GM19452 (cell line): ENCODE measurements at regions not wholly inside any gene's neighbourhood (a gene's known extent, or its start where the extent isn't known, plus 50 kb on each side); places are given as distances from the start of the nearest gene placed in this dataset.
"Not testable (repeated sequence)": the region's sequence is repeated elsewhere in the genome, so short reads cannot be mapped to it uniquely, and the experiment has no call there.

Experiments
- ATAC-seq: cut with Tn5 transposase; IDR thresholded peaks from one replicate; pipeline ENCODE4 v1.9.1; 2021; ENCODE audit not compliant: unreplicated experiment

DNA sequence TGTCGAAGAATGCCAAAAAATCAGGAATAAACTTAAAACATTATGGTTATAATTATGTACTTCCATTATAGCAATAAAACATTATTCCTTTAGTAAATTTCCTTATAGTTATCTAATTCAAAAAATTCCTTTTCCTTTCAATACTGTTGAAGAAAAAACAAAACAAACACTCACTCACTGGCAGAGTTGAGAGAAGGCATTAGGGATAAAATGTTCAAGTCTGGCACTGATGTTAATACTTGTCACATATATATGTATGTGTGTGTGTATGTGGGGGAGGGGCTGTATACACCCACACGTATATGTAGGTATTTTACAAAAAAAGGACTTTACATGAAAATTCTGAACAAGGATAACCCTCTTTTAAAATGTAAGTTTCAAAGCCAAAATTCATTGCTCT is 150.2 kb upstream of the MEOX2 start:
- ATAC-seq: no peak

GRCh38 chr7:15836041-15836440 is 149.6 kb upstream of the MEOX2 start:
- no peak for ATAC-seq

DNA sequence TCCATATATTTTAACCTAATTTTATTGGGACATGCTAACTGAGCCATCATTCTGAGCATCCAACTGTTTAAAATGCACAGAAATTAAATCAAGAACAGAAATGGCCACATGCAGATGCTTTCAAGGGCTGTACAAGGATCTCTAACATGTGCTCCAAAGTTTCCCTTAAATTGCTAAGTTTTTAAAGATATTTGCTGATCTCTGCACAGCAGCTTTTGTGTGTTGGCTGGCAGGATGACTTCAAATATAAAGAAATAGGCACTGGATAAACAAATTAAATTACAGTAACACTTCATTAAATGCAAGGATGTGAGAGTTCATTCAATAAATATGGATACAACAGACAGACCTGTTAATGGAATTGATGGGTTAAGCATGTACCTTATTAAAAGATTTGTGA is 148.0 kb upstream of the MEOX2 start:
- ATAC-seq: no peak

- no peak for ATAC-seq
Observed at GRCh38 chr7:15832996-15833395, 146.5 kb upstream of the MEOX2 start.

DNA sequence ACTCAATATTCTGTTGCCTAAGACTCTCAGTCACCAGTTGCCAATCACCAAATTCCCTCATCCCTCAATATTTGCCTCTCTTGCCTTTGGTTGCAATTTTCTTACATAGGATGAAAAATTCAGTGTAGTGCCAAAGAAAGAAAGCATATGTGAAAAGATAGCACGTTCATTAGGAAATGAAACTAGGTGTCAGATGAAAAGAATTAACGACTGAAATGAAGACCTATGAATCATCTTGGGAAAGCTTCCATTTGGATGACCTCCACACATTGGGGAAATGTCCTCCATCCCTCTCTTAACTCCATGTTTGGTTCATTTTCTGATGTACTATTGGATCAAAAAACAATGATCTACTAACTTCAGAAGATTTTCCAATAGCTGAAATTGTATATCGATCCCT is 145.1 kb upstream of the MEOX2 start:
- no peak for ATAC-seq

GRCh38 chr7:15829691-15830090 is 143.2 kb upstream of the MEOX2 start:
- no peak for ATAC-seq

GRCh38 chr7:15828881-15829280 is 142.4 kb upstream of the MEOX2 start:
- ATAC-seq: no peak

GRCh38 chr7:15821484-15822427 is 135.3 kb upstream of the MEOX2 start:
- no peak for ATAC-seq

GRCh38 chr7:15820319-15820718 is 133.8 kb upstream of the MEOX2 start:
- no peak for ATAC-seq

- no peak for ATAC-seq
Observed at GRCh38 chr7:15816835-15817426, 130.4 kb upstream of the MEOX2 start.

DNA sequence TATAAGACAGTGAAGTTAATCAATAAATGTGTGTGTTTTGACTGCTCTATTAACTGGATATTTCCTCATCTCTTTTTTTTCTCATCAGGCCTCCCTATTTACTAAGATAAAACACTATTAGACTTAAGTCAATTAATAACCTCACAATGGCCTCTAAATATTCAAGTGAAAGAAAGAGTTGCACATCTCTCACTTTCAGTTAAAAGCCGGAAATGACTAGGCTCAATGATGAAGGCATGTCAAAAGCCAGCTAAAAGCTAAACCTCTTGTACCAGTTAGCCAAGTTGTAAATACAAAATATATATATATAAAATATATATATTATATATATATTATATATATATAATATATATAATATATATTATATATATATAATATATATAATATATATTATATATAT is 127.0 kb upstream of the MEOX2 start:
- ATAC-seq: no peak

GRCh38 chr7:15810383-15810782 is 123.9 kb upstream of the MEOX2 start:
- ATAC-seq: not testable (repeated sequence)

DNA sequence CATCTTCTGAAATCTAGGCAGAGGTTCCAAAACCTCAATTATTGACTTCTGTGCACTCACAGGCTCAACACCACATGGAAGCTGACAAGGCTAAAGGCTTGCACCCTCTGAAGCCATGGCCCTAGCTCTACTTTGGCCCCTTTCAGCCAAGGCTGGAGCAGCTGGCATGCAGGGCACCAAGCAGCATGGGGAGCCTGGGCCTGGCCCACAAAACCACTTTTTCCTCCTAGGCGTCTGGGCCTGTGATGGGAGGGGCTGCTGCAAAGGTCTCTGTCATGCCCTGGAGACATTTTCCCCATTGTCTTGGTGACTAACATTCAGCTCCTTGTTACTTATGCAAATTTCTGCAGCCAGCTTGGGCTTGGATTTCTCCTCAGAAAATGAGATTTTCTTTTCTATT is 123.5 kb upstream of the MEOX2 start:
- not testable (repeated sequence) for ATAC-seq

- no peak for ATAC-seq
Observed at GRCh38 chr7:15805891-15806290, 119.4 kb upstream of the MEOX2 start.

DNA sequence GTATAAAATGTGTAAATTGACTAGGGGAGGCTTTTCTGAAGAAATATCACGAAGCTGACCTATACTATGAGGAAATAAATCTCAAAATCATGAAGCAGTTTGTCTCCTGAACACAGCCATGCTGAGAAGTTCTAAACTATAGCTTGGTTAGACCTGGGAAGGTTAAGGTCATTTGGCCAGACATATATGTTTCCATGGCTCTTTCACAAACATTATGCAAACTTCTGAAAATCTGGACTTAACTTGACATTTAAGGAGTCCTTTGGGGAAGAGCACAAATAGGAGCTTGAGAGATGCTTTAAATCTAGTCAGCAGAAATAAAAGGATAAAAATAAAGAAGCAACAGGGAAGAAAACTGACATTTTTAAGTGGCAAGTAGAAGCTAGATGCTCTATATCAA is 115.9 kb upstream of the MEOX2 start:
- ATAC-seq: no peak

DNA sequence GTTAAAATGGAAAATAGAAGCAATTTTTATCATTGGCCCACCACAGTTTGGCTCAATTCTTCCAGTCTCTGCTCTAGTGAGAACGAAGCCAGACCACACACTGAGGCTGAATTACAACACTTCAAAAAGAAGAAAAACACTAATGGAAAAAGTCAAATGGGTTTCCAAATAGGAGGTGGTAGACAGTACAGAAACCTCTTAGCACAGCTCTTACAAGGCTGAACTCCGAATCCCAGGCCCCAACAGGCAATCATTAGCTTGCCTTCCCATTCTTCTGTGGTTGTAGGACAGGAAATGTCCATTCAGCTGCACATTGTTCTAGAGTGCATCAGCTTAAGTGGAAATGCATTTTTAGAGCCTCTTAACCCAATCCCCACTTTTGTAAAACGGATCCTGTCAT is 115.1 kb upstream of the MEOX2 start:
- no peak for ATAC-seq

DNA sequence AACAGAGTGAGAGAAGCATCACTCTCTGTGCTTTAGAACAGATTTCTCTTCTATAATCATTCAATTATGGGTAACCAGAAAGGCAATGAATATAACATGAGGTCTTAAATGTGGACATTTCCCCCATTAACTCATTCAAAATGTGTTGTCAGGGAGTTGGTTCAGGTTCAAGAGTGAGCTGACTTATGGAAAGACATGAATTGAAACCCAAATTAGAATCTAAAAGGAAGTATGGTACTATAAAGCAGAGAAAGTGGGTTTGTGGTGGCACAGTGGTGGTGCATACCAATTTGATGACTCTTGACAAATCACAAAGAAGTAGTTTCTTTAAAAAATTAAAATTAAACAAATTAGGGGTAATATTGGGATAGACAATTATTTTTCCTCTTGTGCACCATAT is 114.6 kb upstream of the MEOX2 start:
- no peak for ATAC-seq

- no peak for ATAC-seq
Observed at GRCh38 chr7:15798081-15798480, 111.6 kb upstream of the MEOX2 start.

- no peak for ATAC-seq
Observed at GRCh38 chr7:15795393-15795792, 108.9 kb upstream of the MEOX2 start.

DNA sequence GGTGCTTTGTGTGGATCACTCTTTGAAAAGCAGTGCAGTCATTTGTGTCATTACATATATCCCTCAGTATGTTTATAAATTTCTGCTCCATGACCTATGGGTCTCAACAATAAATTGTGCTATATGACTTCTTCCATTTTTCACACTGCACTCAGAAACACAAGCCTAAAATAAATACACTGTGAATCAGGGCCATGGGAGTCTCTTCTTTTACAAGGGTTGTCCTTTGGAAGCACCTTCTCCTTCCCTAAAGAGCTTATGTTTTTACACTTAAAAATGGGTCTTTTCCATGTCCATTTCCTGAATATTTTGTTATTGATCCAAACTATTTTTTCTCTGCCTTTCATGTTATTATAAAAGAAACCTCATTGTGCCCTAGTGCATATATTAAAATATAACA is 108.3 kb upstream of the MEOX2 start:
- ATAC-seq: no peak

- ATAC-seq: no peak
Observed at GRCh38 chr7:15784694-15785030, 98.2 kb upstream of the MEOX2 start.

- ATAC-seq: no peak
Observed at GRCh38 chr7:15783987-15784693, 97.7 kb upstream of the MEOX2 start.
